Sigmoid colon (tissue), 4 donors: ENCODE measurements at regions not wholly inside any gene's neighbourhood (a gene's known extent, or its start where the extent isn't known, plus 50 kb on each side); places are given as distances from the start of the nearest gene placed in this dataset.

Experiments
- EP300 ChIP-seq, 4 donors: sonication (generic); formaldehyde crosslinking; IDR thresholded peaks; one replicate each; pipeline ENCODE4 v1.6.1; 2017; ENCODE audit warnings: antibody characterized with exemption in 4 of 4
- POLR2AphosphoS5 ChIP-seq, 4 donors: sonication (generic); formaldehyde crosslinking; IDR thresholded peaks; one replicate each; pipeline ENCODE4 v1.6.1; 2017; ENCODE audit warnings: antibody characterized with exemption in 4 of 4
- TF ChIP-seq, protein P1 (sequence below), 4 experiments: fragments of 450-650 bp in 3 of 4; fragments of 200-600 bp in 1 of 4; IDR thresholded peaks; one replicate each; pipeline ENCODE4 v1.5.1; 2016 to 2019; ENCODE audit warnings: antibody characterized with exemption in 4 of 4, mild to moderate bottlenecking in 3 of 4, moderate library complexity in 2 of 4

DNA sequence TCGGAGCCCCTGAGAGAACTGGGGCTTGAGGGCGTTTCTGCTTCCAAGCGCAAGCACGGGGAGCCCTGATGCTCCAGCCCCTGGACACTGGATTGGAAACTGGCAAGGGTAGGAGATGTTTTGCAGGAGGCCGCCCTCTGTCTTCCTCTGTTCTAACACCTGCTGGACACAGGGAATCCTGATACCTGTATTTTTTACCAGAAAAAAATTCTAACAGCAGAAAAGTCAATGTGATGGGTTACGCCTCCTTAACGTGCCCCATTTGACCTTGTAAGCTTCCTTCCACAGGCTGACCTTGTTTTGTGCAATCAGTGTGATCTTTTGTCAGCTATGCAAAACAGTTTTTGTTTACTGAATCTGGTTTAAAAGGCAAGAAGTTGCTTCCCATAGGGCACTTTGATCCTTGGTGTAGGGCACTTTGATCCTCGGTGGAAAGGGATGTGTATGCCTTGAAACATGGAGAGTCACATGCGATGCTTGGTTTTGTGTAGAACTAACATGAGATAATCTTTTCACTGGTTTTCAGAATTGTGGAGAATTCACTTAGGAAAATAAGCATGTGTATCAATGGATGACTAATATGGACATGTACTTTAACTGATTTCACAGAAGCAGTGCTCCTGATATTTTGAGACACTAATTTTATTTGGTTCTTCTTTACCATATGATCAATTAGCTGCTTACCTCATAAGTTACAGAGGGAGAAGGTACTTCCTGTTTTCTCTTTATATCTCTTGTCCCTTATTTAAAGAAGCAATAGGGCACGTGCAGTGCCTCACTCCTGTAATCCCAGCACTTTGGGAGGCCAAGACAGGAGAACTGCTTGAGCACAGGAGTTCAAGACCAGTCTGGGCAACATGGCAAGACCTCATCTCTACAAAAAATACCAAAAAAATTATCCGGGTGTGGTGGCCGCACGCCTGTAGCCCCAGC, 59.9 kb upstream of the MAP3K4 start:
- TF ChIP-seq, protein P1, sequence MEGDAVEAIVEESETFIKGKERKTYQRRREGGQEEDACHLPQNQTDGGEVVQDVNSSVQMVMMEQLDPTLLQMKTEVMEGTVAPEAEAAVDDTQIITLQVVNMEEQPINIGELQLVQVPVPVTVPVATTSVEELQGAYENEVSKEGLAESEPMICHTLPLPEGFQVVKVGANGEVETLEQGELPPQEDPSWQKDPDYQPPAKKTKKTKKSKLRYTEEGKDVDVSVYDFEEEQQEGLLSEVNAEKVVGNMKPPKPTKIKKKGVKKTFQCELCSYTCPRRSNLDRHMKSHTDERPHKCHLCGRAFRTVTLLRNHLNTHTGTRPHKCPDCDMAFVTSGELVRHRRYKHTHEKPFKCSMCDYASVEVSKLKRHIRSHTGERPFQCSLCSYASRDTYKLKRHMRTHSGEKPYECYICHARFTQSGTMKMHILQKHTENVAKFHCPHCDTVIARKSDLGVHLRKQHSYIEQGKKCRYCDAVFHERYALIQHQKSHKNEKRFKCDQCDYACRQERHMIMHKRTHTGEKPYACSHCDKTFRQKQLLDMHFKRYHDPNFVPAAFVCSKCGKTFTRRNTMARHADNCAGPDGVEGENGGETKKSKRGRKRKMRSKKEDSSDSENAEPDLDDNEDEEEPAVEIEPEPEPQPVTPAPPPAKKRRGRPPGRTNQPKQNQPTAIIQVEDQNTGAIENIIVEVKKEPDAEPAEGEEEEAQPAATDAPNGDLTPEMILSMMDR (IDR thresholded peaks at IDR 0.05): no peak
- TF ChIP-seq POLR2AphosphoS5 (IDR thresholded peaks at IDR 0.05): no peak
- TF ChIP-seq EP300 (IDR thresholded peaks at IDR 0.05): no peak
